Endodermal cell (in vitro differentiated cells): ENCODE measurements at regions not wholly inside any gene's neighbourhood (a gene's known extent, or its start where the extent isn't known, plus 50 kb on each side); places are given as distances from the start of the nearest gene placed in this dataset.
A peak's percentile ranks its signal among the peaks of the same experiment; 100 is the strongest.

Experiments used
- DNase-seq: peaks from one replicate; pipeline ENCODE4 v3.0.0-alpha.2; 2017
- H3K27ac ChIP-seq: 2 replicates; pipeline ENCODE4 v1.5.1; 2013; ENCODE audit warnings: mild to moderate bottlenecking, low read depth, low read length, moderate library complexity
- H3K27me3 ChIP-seq: 2 replicates; pipeline ENCODE4 v1.6.1; 2013; ENCODE audit warnings: mild to moderate bottlenecking, low read length, moderate library complexity; ENCODE audit not compliant: insufficient read depth, control insufficient read depth, poor library complexity, severe bottlenecking
- H3K36me3 ChIP-seq: 2 replicates; pipeline ENCODE4 v1.7.0; 2013; ENCODE audit warnings: mild to moderate bottlenecking, low read length, moderate library complexity; ENCODE audit not compliant: control insufficient read depth, insufficient read depth
- H3K4me1 ChIP-seq: one replicate; pipeline ENCODE4 v1.7.0; 2013; ENCODE audit warnings: low read length; ENCODE audit not compliant: control insufficient read depth, insufficient read depth
- H3K4me3 ChIP-seq: 2 replicates; pipeline ENCODE4 v1.5.1; 2013; ENCODE audit warnings: mild to moderate bottlenecking, low read length, moderate library complexity
- H3K9ac ChIP-seq: 2 replicates; pipeline ENCODE4 v1.6.1; 2013; ENCODE audit warnings: mild to moderate bottlenecking, low read length, moderate library complexity; ENCODE audit not compliant: poor library complexity, severe bottlenecking; ENCODE audit errors: extremely low read depth
- H3K9me3 ChIP-seq: 2 replicates; pipeline ENCODE4 v1.6.1; 2013; ENCODE audit warnings: mild to moderate bottlenecking, low read length, moderate library complexity; ENCODE audit not compliant: control insufficient read depth
- H3K27ac Mint-ChIP-seq: 2 replicates; pipeline ENCODE4 v1.8.0; 2020; ENCODE audit warnings: mixed read lengths
- H3K27me3 Mint-ChIP-seq: 2 replicates; pipeline ENCODE4 v1.8.0; 2021; ENCODE audit warnings: mild to moderate bottlenecking, mixed read lengths; ENCODE audit not compliant: insufficient read depth
- H3K36me3 Mint-ChIP-seq: 2 replicates; pipeline ENCODE4 v1.8.0; 2020; ENCODE audit warnings: low read depth, mixed read lengths
- H3K4me1 Mint-ChIP-seq: 2 replicates; pipeline ENCODE4 v1.8.0; 2020; ENCODE audit warnings: mixed read lengths
- H3K4me3 Mint-ChIP-seq: 2 replicates; pipeline ENCODE4 v1.8.0; 2020; ENCODE audit warnings: mild to moderate bottlenecking, moderate library complexity, mixed read lengths
- H3K9me3 Mint-ChIP-seq: 2 replicates; pipeline ENCODE4 v1.8.0; 2020; ENCODE audit warnings: mild to moderate bottlenecking, mixed read lengths
- WGBS, 2 experiments: methylation state at CpG; one replicate each; pipeline versions ENCODE4 v1.1.5 to v1.1.7; 2013; ENCODE audit warnings: missing lambda C conversion rate in 2 of 2, mixed read lengths in 1 of 2; ENCODE audit not compliant: insufficient coverage in 1 of 2, insufficient read length in 1 of 2; 5-methylcytosine and 5-hydroxymethylcytosine counted together
- TF ChIP-seq, protein P1 (sequence below): fragments of 200-600 bp; sonication (generic); conservative IDR thresholded peaks from 2 replicates; pipeline ENCODE4 v1.5.0; 2021; ENCODE audit warnings: antibody characterized with exemption, mild to moderate bottlenecking

DNA sequence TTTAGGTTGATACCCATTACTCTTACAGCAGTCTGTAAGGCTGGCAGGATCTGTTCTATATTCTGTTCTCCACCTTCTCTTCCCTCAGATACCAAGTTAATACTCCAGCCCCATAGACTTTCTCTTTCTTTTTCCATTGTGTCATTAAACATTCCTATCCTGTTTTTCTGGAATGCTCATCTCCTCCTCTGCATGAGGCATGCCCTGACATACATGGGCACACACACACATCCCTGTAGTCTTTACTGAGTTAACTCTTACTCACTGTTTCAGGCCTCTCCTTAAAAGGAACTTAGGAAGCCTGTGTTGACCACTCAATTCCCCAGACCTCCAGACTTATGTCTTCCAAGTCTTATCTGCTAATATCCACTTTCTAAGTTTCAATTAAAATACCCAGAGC is 476.8 kb downstream of the METTL15 start:
- Mint-ChIP-seq H3K27me3 (peaks cover 5% of the 10 kb centered on the region), H3K36me3 (no peaks in the 10 kb centered on the region), H3K9me3 (no peaks in the 10 kb centered on the region), H3K27ac (no peak overlapping the region), H3K4me3 (no peak overlapping the region), H3K4me1 (peaks cover 11% of the 10 kb centered on the region)
- Histone ChIP-seq H3K9me3 (no peaks in the 10 kb centered on the region), H3K27ac (no peak overlapping the region), H3K4me1 (no peaks in the 10 kb centered on the region), H3K9ac (no peak overlapping the region), H3K4me3 (no peak overlapping the region), H3K36me3 (no peaks in the 10 kb centered on the region), H3K27me3 (no peaks in the 10 kb centered on the region)
- no peak for DNase-seq
- TF ChIP-seq, protein P1, sequence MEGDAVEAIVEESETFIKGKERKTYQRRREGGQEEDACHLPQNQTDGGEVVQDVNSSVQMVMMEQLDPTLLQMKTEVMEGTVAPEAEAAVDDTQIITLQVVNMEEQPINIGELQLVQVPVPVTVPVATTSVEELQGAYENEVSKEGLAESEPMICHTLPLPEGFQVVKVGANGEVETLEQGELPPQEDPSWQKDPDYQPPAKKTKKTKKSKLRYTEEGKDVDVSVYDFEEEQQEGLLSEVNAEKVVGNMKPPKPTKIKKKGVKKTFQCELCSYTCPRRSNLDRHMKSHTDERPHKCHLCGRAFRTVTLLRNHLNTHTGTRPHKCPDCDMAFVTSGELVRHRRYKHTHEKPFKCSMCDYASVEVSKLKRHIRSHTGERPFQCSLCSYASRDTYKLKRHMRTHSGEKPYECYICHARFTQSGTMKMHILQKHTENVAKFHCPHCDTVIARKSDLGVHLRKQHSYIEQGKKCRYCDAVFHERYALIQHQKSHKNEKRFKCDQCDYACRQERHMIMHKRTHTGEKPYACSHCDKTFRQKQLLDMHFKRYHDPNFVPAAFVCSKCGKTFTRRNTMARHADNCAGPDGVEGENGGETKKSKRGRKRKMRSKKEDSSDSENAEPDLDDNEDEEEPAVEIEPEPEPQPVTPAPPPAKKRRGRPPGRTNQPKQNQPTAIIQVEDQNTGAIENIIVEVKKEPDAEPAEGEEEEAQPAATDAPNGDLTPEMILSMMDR: no peak

DNA sequence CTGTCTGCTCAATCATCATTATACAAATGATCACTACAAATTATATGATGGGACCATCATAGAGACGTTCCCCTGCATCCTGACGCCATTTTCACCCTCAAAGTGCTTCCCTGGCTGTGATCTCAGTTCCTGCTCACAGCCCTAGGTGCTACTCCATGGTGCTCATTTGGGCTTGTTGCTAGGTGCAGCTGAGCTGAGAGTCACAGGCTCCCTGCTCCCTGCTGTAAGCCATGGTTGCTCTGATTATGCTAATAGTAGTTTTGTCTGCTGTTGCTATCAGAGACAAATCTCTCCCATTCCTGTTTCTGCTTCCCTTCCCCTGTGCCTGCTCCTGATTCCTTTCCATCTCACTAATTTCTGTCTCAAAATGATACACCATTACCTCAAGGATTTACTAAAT is 474.3 kb downstream of the METTL15 start:
- Histone ChIP-seq H3K27ac (no peak overlapping the region), H3K36me3 (no peaks in the 10 kb centered on the region), H3K4me1 (no peaks in the 10 kb centered on the region), H3K9ac (no peak overlapping the region), H3K4me3 (no peak overlapping the region), H3K9me3 (no peaks in the 10 kb centered on the region), H3K27me3 (no peaks in the 10 kb centered on the region)
- TF ChIP-seq, protein P1: no peak
- Mint-ChIP-seq H3K36me3 (no peaks in the 10 kb centered on the region), H3K4me1 (peaks cover 5% of the 10 kb centered on the region), H3K27ac (no peak overlapping the region), H3K9me3 (no peaks in the 10 kb centered on the region), H3K4me3 (no peak overlapping the region), H3K27me3 (peaks cover 5% of the 10 kb centered on the region)
- DNase-seq: no peak
- WGBS, 2 experiments: 77 to 96% methylated on average over 2 of the region's 2 CpGs

DNA sequence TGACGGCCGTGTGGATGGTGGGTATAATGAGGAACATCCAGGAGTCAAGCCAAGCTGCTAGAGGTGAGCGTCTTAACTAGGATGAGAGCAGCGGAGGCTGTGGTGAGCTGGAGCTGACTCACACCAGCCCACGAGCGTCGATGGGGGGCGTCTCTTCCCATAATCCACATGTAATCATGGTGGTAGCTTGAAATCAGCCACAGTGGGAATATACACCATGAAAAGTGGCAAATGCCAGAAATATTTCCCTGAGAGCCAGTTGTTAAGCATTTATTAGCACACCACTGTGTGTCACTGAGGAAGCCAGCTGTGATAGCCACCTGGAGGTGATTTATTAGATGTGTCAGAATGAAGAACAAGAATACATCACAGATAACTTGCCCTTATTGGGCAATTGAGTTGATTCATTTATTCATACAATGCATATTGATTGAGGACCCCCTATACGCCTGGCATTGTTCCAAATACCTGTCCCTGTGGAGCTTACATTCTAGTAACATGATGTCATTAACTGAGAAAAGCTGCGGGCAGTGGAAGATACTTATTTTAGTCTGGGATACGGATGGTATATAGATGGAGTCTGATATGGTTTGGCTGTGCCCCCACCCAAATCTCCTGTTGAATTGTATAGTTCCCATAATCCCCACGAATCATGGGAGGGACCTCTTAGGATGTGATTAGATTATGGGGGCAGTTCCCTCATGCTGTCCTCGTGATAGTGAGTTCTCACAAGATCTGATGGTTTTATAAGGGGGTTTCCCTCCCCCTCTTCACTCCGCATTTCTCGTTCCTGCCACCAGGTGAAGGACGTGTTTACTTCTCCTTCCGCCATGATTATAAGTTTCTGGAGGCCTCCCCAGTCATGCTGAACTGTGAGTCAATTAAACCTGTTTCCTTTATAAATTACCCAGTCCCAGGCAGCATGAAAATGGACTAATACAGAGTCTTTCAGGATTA is 473.4 kb downstream of the METTL15 start:
- Mint-ChIP-seq H3K4me1 (peaks cover 5% of the 10 kb centered on the region), H3K36me3 (no peaks in the 10 kb centered on the region), H3K27me3 (peaks cover 5% of the 10 kb centered on the region), H3K4me3 (no peak overlapping the region), H3K9me3 (no peaks in the 10 kb centered on the region), H3K27ac (no peak overlapping the region)
- no peaks in the 10 kb centered on the region for H3K36me3 ChIP-seq
- no peaks in the 10 kb centered on the region for H3K4me1 ChIP-seq
- no peaks in the 10 kb centered on the region for H3K27me3 ChIP-seq
- peak; percentile 60 for DNase-seq
- TF ChIP-seq, protein P1: peak; percentile 46
- H3K9me3 ChIP-seq: no peaks in the 10 kb centered on the region
- H3K9ac ChIP-seq: no peak overlapping the region
- H3K27ac ChIP-seq: no peak overlapping the region
- no peak overlapping the region for H3K4me3 ChIP-seq
- WGBS, 2 experiments: 87 to 90% methylated on average over 11 to 17 of the region's 17 CpGs
